CD4-positive, alpha-beta T cell treated with Interleukin-4 for 1 hour (primary cell): ENCODE measurements at regions not wholly inside any gene's neighbourhood (a gene's known extent, or its start where the extent isn't known, plus 50 kb on each side); places are given as distances from the start of the nearest gene placed in this dataset.

ENCODE experiments used
- DNase-seq, 2 donors: peaks; one replicate each; pipeline ENCODE4 v3.0.0-alpha.2; 2020 to 2022

DNA sequence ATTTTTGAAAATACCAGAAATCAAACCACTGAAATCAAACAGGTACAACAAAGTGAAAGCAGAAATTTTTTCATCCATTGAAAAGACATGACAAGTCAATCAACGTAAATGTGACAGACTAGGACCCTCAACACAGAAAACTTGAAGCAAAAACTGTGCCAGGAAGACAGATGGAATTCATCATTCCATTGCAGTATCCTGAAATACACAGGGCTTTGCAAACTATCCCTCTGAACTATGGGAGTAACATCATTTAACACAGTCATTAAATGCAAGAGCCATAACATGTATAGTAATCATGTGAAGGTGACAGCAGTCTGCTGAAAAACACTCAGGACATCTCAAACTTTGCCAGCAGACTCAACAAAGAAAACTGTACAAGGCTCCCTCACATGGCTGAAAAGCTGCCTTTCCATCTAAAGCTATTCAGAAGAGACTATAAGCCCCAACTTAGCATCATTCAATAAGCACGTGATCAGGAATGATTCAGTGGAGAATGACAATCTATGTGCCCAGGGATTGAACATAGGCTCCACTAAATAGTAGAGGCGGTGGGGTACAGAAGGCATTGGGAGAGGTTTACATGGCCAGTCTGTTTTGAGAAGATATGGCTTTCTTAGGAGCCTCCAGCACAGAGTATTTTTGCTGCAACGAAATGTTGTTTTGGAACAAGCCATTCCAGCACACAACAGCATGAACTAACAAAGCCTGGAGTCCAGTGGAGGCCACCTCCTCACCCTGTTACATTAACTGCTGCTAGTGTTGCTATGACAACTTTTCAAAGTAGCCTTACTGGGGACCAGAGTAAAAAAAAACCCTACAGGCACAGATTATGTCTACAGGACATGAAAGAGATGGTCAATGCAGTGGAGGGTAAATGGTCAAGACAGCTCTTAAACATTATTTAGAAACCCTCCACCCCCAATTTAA, 274.5 kb upstream of the NOCT start:
- no peak for DNase-seq

DNA sequence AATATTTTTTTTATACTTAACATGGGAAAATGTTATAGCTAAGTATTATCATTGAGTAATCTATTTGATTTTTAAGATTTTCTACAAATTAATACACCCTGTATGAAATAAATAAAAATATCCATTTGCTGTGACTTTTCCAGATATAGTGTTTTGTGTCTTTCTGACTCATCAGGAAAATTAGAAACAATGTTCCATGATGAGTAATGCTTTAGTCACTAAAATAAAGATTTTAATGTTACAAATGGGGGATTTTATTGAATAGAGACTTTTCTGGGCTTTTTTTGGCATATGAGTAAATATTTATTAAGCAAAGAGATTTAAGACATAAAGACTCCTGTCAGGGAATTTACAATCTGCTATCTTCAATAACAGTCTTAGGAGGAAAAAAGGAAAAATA, 279.2 kb upstream of the NOCT start:
- no peak for DNase-seq

GRCh38 chr4:138734746-138735145, 280.8 kb upstream of the NOCT start:
- DNase-seq, result no peak

- DNase-seq, result no peak
Observed at GRCh38 chr4:138728566-138728965, 287.0 kb upstream of the NOCT start.

- no peak for DNase-seq
Observed at GRCh38 chr4:138727731-138728130, 287.9 kb upstream of the NOCT start.

DNA sequence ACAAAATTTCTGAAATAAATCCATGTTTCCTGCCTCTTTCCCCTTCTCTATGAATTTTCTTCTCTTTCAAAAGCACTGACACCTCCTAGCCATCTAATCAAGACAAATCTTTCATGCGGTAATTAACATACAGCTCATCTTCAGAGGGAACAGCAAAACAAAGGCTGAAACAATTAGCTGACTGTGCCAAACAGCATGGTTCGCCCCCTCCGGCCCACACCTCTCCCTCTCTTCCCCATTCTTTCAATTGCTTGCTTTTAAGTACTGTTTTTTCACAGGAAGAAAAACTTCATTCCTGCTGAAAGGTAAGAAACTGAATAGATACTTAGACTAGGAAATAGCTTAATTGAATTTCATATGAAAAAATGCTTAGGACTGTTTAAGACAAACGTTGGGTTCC, 291.1 kb upstream of the NOCT start:
- no peak for DNase-seq

- no peak for DNase-seq
Observed at GRCh38 chr4:138716559-138717335, 298.8 kb upstream of the NOCT start.

DNA sequence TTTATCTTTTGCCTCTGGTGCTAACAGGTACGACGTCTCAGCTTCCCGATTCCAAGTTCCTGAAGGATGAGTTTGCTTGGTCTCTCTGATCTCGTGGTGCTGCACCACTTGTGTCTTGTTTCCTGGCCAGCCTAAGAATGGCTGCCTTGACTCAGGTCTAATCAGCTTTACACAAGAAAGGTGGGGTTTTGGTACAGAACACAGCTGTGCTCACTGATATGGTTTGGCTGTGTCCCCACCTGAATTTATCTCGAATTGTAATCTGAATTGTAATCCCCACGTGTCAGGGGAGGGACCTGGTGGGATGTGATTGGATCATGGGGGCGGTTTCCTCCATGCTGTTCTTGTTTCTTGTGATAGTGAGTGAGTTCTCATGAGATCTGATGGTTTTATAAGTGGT, 305.3 kb upstream of the NOCT start:
- DNase-seq, result no peak

GRCh38 chr4:138709859-138710258, 305.7 kb upstream of the NOCT start:
- DNase-seq, result no peak

DNA sequence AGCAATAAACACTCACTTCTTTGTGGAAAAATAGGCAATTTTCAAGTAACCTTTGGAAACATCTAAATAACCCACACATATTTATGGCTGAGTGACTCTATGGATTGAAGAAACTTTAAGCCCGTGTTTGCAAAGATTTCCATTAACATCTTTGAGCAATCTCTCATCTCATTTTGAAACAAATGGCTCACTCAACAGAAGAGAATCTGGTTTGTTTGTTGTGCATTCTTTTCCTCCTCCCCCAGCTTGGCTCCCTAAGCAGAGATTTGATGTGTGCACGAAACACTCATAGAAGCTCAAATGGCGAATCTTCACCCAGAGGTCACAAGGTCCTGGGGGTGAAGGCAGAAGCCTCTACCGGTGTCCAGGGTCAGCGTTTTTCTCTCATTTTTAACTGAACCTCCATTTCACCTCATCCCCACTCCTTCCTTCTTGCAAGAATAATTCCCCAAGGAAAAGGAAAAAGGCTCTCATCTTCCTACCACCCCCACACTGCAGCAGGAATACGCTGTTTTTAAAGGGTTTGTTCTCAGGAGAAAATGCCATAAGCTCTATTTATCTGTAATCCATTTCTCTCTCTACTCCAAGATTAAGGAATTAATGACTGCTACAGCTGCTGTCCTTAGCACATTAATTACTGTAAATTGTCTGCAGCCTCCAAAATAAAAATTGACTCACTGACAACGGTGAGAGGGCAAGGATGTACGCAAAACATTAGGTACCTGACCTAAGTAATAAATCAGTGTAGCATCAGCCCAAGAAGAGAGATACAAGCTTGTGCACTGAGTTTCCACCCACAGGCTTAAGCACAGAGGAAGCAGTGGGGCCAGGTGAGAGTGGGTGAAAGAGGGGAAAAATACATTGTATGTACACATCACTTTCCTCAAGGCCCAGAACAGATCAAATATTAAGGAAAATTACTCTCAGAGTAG, 307.6 kb upstream of the NOCT start:
- DNase-seq, result no peak

DNA sequence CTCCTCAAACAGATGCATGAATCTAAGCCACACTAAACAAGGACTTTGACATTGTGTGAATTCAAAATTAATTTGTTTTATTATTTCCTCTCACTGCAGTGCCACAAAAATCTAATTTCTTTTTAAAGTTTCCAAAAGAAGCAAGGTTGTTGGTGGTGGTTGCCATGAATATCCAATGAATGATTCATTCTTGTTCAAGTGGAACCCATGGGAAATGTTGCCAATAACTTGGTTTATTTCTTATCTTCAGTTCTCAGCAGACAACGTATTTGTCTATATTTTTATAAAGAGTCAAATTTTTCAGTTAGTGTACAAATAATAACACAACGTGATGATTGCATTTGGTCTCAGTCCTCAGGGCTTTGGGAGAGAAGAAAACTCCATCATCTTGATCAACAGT, 309.4 kb upstream of the NOCT start:
- no peak for DNase-seq

- DNase-seq, result no peak
Observed at GRCh38 chr4:138702190-138702824, 313.3 kb upstream of the NOCT start.

- no peak for DNase-seq
Observed at GRCh38 chr4:138698641-138699040, 316.9 kb upstream of the NOCT start.

DNA sequence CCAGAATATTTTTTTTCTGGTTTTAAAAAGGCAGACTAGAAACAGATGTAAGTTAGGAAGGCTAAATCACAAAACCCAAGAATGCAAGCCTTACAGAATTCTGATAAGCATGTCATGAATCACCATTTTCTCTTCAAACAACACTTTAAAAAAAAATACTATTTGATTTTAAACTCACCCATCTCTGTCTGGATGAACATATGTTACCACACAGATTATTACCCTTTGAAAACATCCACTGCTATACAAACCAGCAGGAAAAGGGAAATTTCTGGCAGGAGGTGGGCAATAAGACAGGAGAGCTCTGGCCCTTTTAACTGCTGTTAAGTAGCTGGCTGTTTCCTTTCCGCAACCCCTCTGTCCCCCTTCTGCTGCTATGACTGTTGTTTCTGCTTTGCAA, 317.7 kb upstream of the NOCT start:
- no peak for DNase-seq

DNA sequence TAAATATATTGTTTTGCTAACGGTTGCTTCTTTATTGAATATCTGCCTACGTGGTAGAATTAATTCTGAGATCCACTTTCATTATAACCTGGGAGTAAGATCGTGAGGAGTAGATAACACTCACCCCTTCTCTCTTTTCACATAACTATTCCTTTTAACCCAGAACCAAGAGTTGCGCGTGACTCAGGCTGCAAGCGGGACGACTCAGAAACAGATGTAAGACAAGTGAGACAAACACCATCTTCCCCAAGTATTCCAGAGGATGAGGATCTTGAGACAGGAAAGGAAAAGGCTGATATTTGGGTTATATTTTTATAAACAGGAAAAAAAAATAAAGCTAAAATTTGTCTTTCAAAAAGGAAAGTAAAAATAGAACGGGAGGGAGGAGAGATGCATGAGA, 318.8 kb upstream of the NOCT start:
- no peak for DNase-seq

GRCh38 chr4:138696058-138696457, 319.5 kb upstream of the NOCT start:
- no peak for DNase-seq

GRCh38 chr4:138693526-138693925, 322.1 kb upstream of the NOCT start:
- no peak for DNase-seq

- no peak for DNase-seq
Observed at GRCh38 chr4:138692411-138692810, 323.2 kb upstream of the NOCT start.

DNA sequence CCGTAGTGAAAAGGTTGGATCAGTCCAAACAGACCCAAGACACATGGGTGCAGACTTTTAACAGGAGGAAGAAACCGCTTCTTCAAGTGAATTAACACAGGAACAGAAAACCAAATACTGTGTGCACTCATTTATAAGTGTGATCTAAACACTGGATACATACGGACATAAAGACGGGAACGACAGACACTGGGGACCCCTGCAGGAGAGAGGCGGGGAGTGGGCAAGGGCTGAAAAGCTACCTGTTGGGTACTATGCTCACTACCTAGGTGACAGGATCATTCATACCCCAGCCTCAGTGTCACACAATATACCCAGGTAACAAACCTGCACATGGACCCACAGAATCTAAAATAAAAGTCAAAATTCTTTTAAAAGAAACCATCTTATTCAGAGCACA, 326.0 kb upstream of the NOCT start:
- DNase-seq, result no peak

DNA sequence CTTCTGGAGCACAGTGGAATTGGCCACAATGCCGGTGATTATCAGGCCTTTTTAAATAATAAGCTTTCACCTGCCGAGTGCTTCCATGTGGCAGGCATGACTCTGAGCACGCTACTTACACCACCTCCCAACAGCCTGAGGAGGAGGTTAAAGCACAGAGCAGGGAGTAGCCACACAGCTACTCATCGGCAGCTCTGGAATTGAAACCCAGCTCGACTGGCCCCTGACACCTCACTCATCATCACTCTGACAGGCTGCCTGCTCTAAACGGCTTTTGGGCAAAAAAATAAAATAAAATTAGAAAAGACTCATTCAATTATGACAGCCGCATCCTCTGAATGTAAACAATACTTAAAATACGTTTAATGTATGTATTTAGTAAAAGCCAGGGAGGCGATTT, 326.4 kb upstream of the NOCT start:
- DNase-seq, result no peak

- DNase-seq, result no peak
Observed at GRCh38 chr4:138688408-138689085, 327.0 kb upstream of the NOCT start.
